Fibroblast of mammary gland (primary cell): ENCODE measurements at regions not wholly inside any gene's neighbourhood (a gene's known extent, or its start where the extent isn't known, plus 50 kb on each side); places are given as distances from the start of the nearest gene placed in this dataset.

Source experiments
- DNase-seq: peaks from one replicate; pipeline ENCODE4 v3.0.0-alpha.2; 2010; ENCODE audit warnings: low read depth
- H3K4me3 ChIP-seq: 2 replicates; pipeline ENCODE4 v1.5.1; 2011; ENCODE audit warnings: low read depth, mild to moderate bottlenecking, low read length, moderate library complexity; ENCODE audit not compliant: control insufficient read depth
- TF ChIP-seq, protein P1 (sequence below): conservative IDR thresholded peaks from 2 replicates; pipeline ENCODE4 v1.5.1; 2011; ENCODE audit warnings: low read depth, low read length, inconsistent platforms; ENCODE audit not compliant: control insufficient read depth, insufficient read depth

- H3K4me3 ChIP-seq, result no peak overlapping the region
- TF ChIP-seq, protein P1, sequence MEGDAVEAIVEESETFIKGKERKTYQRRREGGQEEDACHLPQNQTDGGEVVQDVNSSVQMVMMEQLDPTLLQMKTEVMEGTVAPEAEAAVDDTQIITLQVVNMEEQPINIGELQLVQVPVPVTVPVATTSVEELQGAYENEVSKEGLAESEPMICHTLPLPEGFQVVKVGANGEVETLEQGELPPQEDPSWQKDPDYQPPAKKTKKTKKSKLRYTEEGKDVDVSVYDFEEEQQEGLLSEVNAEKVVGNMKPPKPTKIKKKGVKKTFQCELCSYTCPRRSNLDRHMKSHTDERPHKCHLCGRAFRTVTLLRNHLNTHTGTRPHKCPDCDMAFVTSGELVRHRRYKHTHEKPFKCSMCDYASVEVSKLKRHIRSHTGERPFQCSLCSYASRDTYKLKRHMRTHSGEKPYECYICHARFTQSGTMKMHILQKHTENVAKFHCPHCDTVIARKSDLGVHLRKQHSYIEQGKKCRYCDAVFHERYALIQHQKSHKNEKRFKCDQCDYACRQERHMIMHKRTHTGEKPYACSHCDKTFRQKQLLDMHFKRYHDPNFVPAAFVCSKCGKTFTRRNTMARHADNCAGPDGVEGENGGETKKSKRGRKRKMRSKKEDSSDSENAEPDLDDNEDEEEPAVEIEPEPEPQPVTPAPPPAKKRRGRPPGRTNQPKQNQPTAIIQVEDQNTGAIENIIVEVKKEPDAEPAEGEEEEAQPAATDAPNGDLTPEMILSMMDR, result no peak
- DNase-seq, result peak; percentile 57
These were observed 140.7 kb upstream of the PWP1 start for GRCh38 chr12:107544937-107545336.

- H3K4me3 ChIP-seq, result no peak overlapping the region
- DNase-seq, result peak; percentile 85
- TF ChIP-seq, protein P1, result no peak
These were observed 139.8 kb upstream of the PWP1 start for GRCh38 chr12:107545737-107546353.

DNA sequence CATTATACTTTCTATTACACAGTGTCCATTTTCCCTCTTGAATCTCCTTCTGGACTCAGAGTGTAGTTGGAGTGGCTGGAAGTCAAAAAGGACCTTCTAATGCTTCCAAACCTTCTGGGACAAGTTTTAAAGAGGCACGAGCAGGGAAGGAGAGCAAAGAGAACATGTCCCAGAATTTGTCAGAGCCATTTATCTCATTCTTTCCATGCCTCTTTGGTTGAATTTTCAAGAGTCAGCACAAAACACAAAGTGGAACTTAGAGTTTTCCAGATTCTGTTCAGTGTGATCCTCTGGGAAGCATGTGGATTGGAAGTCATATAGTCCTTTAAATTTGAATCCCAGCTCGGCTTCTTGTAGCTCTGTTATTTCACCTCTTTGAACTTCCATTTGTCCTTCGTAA, 138.2 kb upstream of the PWP1 start:
- TF ChIP-seq, protein P1, result no peak
- DNase-seq, result no peak
- H3K4me3 ChIP-seq, result no peak overlapping the region

GRCh38 chr12:107549651-107550480, 135.7 kb upstream of the PWP1 start:
- TF ChIP-seq, protein P1, result no peak
- DNase-seq, result no peak
- H3K4me3 ChIP-seq, result no peak overlapping the region

DNA sequence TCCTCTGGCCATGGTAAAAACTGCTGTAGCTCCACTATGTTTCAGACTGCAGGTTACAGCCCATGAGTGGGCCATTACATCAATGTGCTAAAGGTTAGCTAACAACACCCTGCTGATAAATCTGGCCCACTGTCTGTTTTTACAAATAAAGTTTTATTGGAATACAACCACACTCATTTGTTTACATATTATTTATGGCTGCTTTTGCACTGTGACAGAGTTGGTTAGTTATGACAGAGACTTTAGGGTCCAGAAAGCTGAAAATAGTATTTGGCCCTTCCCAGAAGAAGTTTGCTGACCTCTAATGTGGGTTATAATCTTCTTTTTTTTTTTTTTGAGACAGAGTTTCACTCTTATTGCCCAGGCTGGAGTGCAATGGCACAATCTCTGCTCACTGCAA, 134.2 kb upstream of the PWP1 start:
- TF ChIP-seq, protein P1, result no peak
- H3K4me3 ChIP-seq, result no peak overlapping the region
- DNase-seq, result no peak

- TF ChIP-seq, protein P1, result no peak
- H3K4me3 ChIP-seq, result no peak overlapping the region
- DNase-seq, result no peak
These were observed 133.3 kb upstream of the PWP1 start for GRCh38 chr12:107552263-107552662.
